ENCODE measurements at regions not wholly inside any gene's neighbourhood (a gene's known extent, or its start where the extent isn't known, plus 50 kb on each side); places are given as distances from the start of the nearest gene placed in this dataset.

DNA sequence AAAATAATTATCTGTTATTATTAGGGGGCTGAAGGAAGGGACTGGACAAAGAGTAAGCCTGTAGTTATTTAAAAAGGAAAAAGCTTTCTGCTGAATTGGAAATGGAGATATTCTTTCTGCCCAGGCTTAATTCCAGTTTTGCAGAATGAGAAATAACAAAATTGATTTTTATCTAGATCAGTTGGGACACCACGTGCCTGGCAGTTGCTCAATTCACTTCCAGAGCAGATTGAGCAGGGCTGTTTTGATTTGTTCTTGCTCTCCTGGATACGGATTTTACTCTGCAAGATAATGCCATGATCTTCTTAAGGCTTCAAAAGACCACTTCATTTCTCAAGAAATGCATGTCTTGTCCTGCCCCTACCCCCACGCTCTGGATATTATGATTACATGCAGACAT is 524.3 kb downstream of the TCERG1L start:
- H3K79me1 ChIP-seq (ENCODE audit: low read length) = no peaks in the 10 kb centered on the region
- H4K5ac ChIP-seq (ENCODE audit: low read length) = no peak overlapping the region
- H3K56ac ChIP-seq (ENCODE audit: low read length) = no peak overlapping the region
- no peaks in the 10 kb centered on the region for H3K4me1 ChIP-seq (ENCODE audit: control insufficient read depth, low read depth, low read length)
- H3K27me3 ChIP-seq (ENCODE audit: insufficient read depth, low read length, poor library complexity) = no peaks in the 10 kb centered on the region
- H3K23ac ChIP-seq (ENCODE audit: low read length) = no peak overlapping the region
- H3K18ac ChIP-seq (ENCODE audit: low read length) = no peak overlapping the region
- H2BK15ac ChIP-seq (replicated peaks; ENCODE audit: low read depth) = no peak overlapping the region
- H3K4me2 ChIP-seq (ENCODE audit: low read length) = no peak overlapping the region
- no peak overlapping the region for H3K9ac ChIP-seq (ENCODE audit: low read length)
- H3K4ac ChIP-seq (ENCODE audit: low read depth, low read length) = no peak overlapping the region
- no peaks in the 10 kb centered on the region for H3K36me3 ChIP-seq (ENCODE audit: control insufficient read depth, insufficient read depth, low read length)
- H4K8ac ChIP-seq (ENCODE audit: low read depth, low read length) = no peak overlapping the region
- no peak overlapping the region for H2BK5ac ChIP-seq (ENCODE audit: low read length)
- DNase-seq = no peak
- H2BK120ac ChIP-seq (ENCODE audit: low read depth, low read length) = no peak overlapping the region
- H3K27ac ChIP-seq (ENCODE audit: low read depth, low read length) = no peak overlapping the region
- H3K4me3 ChIP-seq (ENCODE audit: low read length) = no peak overlapping the region
- WGBS (ENCODE audit: extremely low coverage, insufficient coverage, low lambda C conversion rate) = no CpG with 5 or more reads among the region's 3 CpGs
- H2AK5ac ChIP-seq (ENCODE audit: low read length) = no peak overlapping the region
- H3K79me2 ChIP-seq (ENCODE audit: control insufficient read depth, insufficient read depth, low read length) = no peaks in the 10 kb centered on the region

DNA sequence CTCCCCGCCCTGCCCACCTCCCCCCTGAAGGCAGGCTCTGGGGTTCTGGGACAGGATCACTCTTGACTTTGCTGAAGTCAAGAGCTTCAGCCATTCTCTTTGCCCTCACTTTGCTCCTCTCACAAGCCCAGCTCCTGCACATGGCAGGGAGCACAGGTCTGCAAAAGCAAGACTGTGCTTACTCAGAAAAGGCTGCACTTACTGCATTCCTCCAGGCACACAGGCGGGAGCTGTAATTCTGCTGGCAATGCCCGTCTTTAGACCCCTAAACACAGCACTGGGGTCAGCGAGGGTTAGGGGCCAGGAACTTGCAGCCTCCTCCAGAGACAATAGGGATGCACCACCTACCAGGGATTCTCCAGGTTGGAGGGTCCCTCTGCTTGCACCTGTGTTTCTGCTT is 523.7 kb downstream of the TCERG1L start:
- no peak overlapping the region for H3K18ac ChIP-seq (ENCODE audit: low read length)
- no peak overlapping the region for H2BK5ac ChIP-seq (ENCODE audit: low read length)
- no peaks in the 10 kb centered on the region for H3K79me1 ChIP-seq (ENCODE audit: low read length)
- H3K4me1 ChIP-seq (ENCODE audit: control insufficient read depth, low read depth, low read length) = no peaks in the 10 kb centered on the region
- H3K56ac ChIP-seq (ENCODE audit: low read length) = no peak overlapping the region
- no peak overlapping the region for H3K9ac ChIP-seq (ENCODE audit: low read length)
- no peak overlapping the region for H3K23ac ChIP-seq (ENCODE audit: low read length)
- H4K8ac ChIP-seq (ENCODE audit: low read depth, low read length) = no peak overlapping the region
- no peak overlapping the region for H4K5ac ChIP-seq (ENCODE audit: low read length)
- no peak overlapping the region for H2BK120ac ChIP-seq (ENCODE audit: low read depth, low read length)
- DNase-seq = no peak
- H3K36me3 ChIP-seq (ENCODE audit: control insufficient read depth, insufficient read depth, low read length) = no peaks in the 10 kb centered on the region
- H3K4ac ChIP-seq (ENCODE audit: low read depth, low read length) = no peak overlapping the region
- WGBS (ENCODE audit: extremely low coverage, insufficient coverage, low lambda C conversion rate) = no CpG with 5 or more reads among the region's 4 CpGs
- H3K79me2 ChIP-seq (ENCODE audit: control insufficient read depth, insufficient read depth, low read length) = no peaks in the 10 kb centered on the region
- no peaks in the 10 kb centered on the region for H3K27me3 ChIP-seq (ENCODE audit: insufficient read depth, low read length, poor library complexity)
- no peak overlapping the region for H3K27ac ChIP-seq (ENCODE audit: low read depth, low read length)
- no peak overlapping the region for H2AK5ac ChIP-seq (ENCODE audit: low read length)
- no peak overlapping the region for H2BK15ac ChIP-seq (replicated peaks; ENCODE audit: low read depth)
- no peak overlapping the region for H3K4me3 ChIP-seq (ENCODE audit: low read length)
- no peak overlapping the region for H3K4me2 ChIP-seq (ENCODE audit: low read length)

DNA sequence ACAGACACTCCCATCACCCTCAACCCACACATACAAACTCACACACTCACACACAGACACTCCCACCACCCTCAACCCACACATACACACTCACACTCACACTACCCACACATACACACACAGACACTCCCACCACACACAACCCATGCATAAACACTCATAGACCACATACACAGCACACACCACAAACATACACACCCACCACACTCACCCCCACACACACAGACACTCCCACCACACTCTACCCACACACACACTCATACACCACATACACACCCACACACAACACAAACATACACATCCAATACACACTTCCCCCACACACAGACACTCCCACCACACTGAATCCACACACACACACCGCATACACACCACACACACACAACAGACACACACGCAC is 521.2 kb downstream of the TCERG1L start:
- Histone ChIP-seq H3K79me2 (ENCODE audit: control insufficient read depth, insufficient read depth, low read length) (no peaks in the 10 kb centered on the region), H3K4ac (ENCODE audit: low read depth, low read length) (no peak overlapping the region), H2BK5ac (ENCODE audit: low read length) (no peak overlapping the region), H4K8ac (ENCODE audit: low read depth, low read length) (no peak overlapping the region), H4K5ac (ENCODE audit: low read length) (no peak overlapping the region), H3K18ac (ENCODE audit: low read length) (no peak overlapping the region), H3K4me1 (ENCODE audit: control insufficient read depth, low read depth, low read length) (no peaks in the 10 kb centered on the region), H3K27ac (ENCODE audit: low read depth, low read length) (no peak overlapping the region), H3K4me2 (ENCODE audit: low read length) (no peak overlapping the region), H3K79me1 (ENCODE audit: low read length) (no peaks in the 10 kb centered on the region), H3K9ac (ENCODE audit: low read length) (no peak overlapping the region), H3K36me3 (ENCODE audit: control insufficient read depth, insufficient read depth, low read length) (no peaks in the 10 kb centered on the region), H2BK120ac (ENCODE audit: low read depth, low read length) (no peak overlapping the region), H3K4me3 (ENCODE audit: low read length) (no peak overlapping the region), H3K56ac (ENCODE audit: low read length) (no peak overlapping the region), H2BK15ac (replicated peaks; ENCODE audit: low read depth) (no peak overlapping the region), H3K23ac (ENCODE audit: low read length) (no peak overlapping the region), H3K27me3 (ENCODE audit: insufficient read depth, low read length, poor library complexity) (no peaks in the 10 kb centered on the region), H2AK5ac (ENCODE audit: low read length) (no peak overlapping the region)
- WGBS (ENCODE audit: extremely low coverage, insufficient coverage, low lambda C conversion rate) = no CpG with 5 or more reads among the region's 2 CpGs
- no peak for DNase-seq

DNA sequence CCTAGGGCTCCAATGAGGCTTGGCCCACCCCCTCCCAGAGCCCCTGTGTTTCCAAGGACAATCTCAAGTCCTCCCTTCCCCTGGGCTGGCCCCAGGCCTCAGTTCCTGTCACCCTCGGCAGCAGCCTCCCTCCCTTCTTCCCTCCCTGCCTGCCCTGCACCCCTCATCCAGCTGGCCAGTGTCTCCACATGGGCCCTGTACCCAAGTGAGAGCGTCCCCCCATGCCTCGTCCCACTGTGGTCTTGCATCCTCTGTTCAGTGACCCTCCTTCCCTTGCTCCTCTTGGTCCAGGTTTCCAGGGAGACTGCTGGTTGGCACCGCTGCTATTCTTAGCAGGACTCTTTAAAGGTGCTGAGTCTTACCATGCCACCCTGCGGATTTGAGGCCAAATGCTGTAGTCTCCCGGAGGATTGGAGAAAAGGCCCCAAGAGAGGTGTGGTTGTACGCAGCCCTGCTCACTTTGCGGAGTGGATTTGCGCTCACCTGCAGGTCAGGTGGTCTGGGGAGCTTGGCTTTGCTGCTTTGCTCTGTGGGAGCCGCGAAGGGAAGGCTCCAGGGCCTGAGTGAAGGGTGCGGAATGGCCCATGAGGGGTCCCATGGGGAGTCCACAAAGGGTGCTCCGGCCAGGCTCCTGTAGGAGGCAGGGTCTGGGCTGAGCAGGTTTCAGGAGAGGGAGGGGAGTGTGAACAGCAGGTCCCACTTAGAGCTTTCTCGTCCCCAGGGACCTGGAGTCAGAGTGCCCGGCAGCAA is 519.2 kb downstream of the TCERG1L start:
- H3K4me1 ChIP-seq (ENCODE audit: control insufficient read depth, low read depth, low read length) = no peaks in the 10 kb centered on the region
- no peak overlapping the region for H2BK15ac ChIP-seq (replicated peaks; ENCODE audit: low read depth)
- H3K4ac ChIP-seq (ENCODE audit: low read depth, low read length) = no peak overlapping the region
- H3K79me2 ChIP-seq (ENCODE audit: control insufficient read depth, insufficient read depth, low read length) = no peaks in the 10 kb centered on the region
- H3K27me3 ChIP-seq (ENCODE audit: insufficient read depth, low read length, poor library complexity) = no peaks in the 10 kb centered on the region
- H3K56ac ChIP-seq (ENCODE audit: low read length) = no peak overlapping the region
- H3K9ac ChIP-seq (ENCODE audit: low read length) = no peak overlapping the region
- H3K4me3 ChIP-seq (ENCODE audit: low read length) = no peak overlapping the region
- no peak overlapping the region for H2AK5ac ChIP-seq (ENCODE audit: low read length)
- no peak overlapping the region for H3K23ac ChIP-seq (ENCODE audit: low read length)
- no peak overlapping the region for H4K8ac ChIP-seq (ENCODE audit: low read depth, low read length)
- no peak overlapping the region for H3K27ac ChIP-seq (ENCODE audit: low read depth, low read length)
- H3K18ac ChIP-seq (ENCODE audit: low read length) = no peak overlapping the region
- WGBS (ENCODE audit: extremely low coverage, insufficient coverage, low lambda C conversion rate) = no CpG with 5 or more reads among the region's 15 CpGs
- H3K79me1 ChIP-seq (ENCODE audit: low read length) = no peaks in the 10 kb centered on the region
- no peak overlapping the region for H2BK5ac ChIP-seq (ENCODE audit: low read length)
- no peak for DNase-seq
- H3K4me2 ChIP-seq (ENCODE audit: low read length) = no peak overlapping the region
- no peak overlapping the region for H2BK120ac ChIP-seq (ENCODE audit: low read depth, low read length)
- H4K5ac ChIP-seq (ENCODE audit: low read length) = no peak overlapping the region
- no peaks in the 10 kb centered on the region for H3K36me3 ChIP-seq (ENCODE audit: control insufficient read depth, insufficient read depth, low read length)

DNA sequence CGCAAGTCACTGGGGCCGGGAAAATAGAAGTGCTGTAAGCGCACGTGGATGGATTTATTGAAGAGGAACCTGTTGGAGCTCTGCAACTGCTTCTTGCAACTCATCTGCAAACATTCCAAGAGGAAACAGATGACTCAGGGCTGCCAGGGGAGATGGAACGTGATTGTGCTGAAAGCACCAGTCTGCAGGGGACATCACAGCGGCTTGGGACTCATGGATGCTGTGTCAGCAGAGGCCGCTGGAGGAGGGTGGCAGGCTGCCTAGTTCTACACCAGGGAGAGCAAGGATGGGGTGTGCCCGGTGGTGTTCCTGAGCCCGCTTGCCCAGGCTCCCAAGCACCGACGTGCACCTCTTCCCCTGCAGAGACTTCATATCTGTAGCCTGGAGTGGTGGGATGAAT is 515.7 kb downstream of the TCERG1L start:
- Histone ChIP-seq H3K27ac (ENCODE audit: low read depth, low read length) (no peak overlapping the region), H3K27me3 (ENCODE audit: insufficient read depth, low read length, poor library complexity) (no peaks in the 10 kb centered on the region), H3K4me2 (ENCODE audit: low read length) (no peak overlapping the region), H3K4me3 (ENCODE audit: low read length) (no peak overlapping the region), H2BK15ac (replicated peaks; ENCODE audit: low read depth) (no peak overlapping the region), H3K4me1 (ENCODE audit: control insufficient read depth, low read depth, low read length) (no peaks in the 10 kb centered on the region), H4K5ac (ENCODE audit: low read length) (no peak overlapping the region), H3K9ac (ENCODE audit: low read length) (no peak overlapping the region), H3K36me3 (ENCODE audit: control insufficient read depth, insufficient read depth, low read length) (no peaks in the 10 kb centered on the region), H3K56ac (ENCODE audit: low read length) (no peak overlapping the region), H2BK120ac (ENCODE audit: low read depth, low read length) (no peak overlapping the region), H2AK5ac (ENCODE audit: low read length) (no peak overlapping the region), H3K18ac (ENCODE audit: low read length) (no peak overlapping the region), H3K23ac (ENCODE audit: low read length) (no peak overlapping the region), H3K79me1 (ENCODE audit: low read length) (no peaks in the 10 kb centered on the region), H3K4ac (ENCODE audit: low read depth, low read length) (no peak overlapping the region), H4K8ac (ENCODE audit: low read depth, low read length) (no peak overlapping the region), H2BK5ac (ENCODE audit: low read length) (no peak overlapping the region), H3K79me2 (ENCODE audit: control insufficient read depth, insufficient read depth, low read length) (no peaks in the 10 kb centered on the region)
- no CpG with 5 or more reads among the region's 11 CpGs for WGBS (ENCODE audit: extremely low coverage, insufficient coverage, low lambda C conversion rate)
- no peak for DNase-seq

DNA sequence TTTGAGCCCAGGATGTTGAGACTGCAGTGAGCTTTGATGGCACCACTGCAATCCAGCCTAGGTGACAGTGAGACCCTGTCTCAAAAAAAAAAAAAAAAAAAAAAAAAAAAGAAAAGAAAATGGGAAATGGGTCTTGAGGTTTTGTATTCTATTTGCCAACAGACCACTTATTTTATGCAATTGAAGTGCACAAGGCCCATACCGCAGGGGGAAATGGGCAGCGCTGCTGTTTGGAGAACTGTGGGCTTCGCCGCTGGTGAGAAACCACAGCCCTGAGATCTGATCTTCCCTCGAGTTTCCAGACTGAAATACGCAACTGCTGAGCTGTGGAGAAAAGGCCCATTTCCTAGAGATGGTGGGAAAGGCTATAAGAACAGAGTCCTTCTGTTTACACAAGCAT is 512.0 kb downstream of the TCERG1L start:
- no CpG with 5 or more reads among the region's 6 CpGs for WGBS (ENCODE audit: extremely low coverage, insufficient coverage, low lambda C conversion rate)
- no peak overlapping the region for H3K23ac ChIP-seq (ENCODE audit: low read length)

More for the DNA sequence above, 512.0 kb downstream of the TCERG1L start:
- Histone ChIP-seq H2AK5ac (ENCODE audit: low read length) (no peak overlapping the region), H2BK15ac (replicated peaks; ENCODE audit: low read depth) (no peak overlapping the region), H3K36me3 (ENCODE audit: control insufficient read depth, insufficient read depth, low read length) (no peaks in the 10 kb centered on the region), H3K9ac (ENCODE audit: low read length) (no peak overlapping the region), H4K5ac (ENCODE audit: low read length) (no peak overlapping the region), H2BK120ac (ENCODE audit: low read depth, low read length) (no peak overlapping the region), H2BK5ac (ENCODE audit: low read length) (no peak overlapping the region), H3K79me2 (ENCODE audit: control insufficient read depth, insufficient read depth, low read length) (no peaks in the 10 kb centered on the region), H3K56ac (ENCODE audit: low read length) (no peak overlapping the region), H3K18ac (ENCODE audit: low read length) (no peak overlapping the region), H3K27ac (ENCODE audit: low read depth, low read length) (no peak overlapping the region), H3K4me2 (ENCODE audit: low read length) (no peak overlapping the region), H3K4me1 (ENCODE audit: control insufficient read depth, low read depth, low read length) (no peaks in the 10 kb centered on the region), H3K79me1 (ENCODE audit: low read length) (no peaks in the 10 kb centered on the region), H3K27me3 (ENCODE audit: insufficient read depth, low read length, poor library complexity) (no peaks in the 10 kb centered on the region), H4K8ac (ENCODE audit: low read depth, low read length) (no peak overlapping the region), H3K4ac (ENCODE audit: low read depth, low read length) (no peak overlapping the region), H3K4me3 (ENCODE audit: low read length) (no peak overlapping the region)
- DNase-seq = no peak

All from mesendoderm (in vitro differentiated cells).